Kidney (tissue), 13 donors: ENCODE measurements at regions not wholly inside any gene's neighbourhood (a gene's known extent, or its start where the extent isn't known, plus 50 kb on each side); places are given as distances from the start of the nearest gene placed in this dataset.

Experiments used
- DNase-seq, 5 donors: peaks; one replicate each; pipeline ENCODE4 v3.0.0-alpha.2; 2013 to 2020
- FAIRE-seq: peaks from 2 replicates; lab custom pipeline; 2012; peaks lifted over from hg19 to GRCh38; lab: Jason Lieb, UNC
- H3K27ac ChIP-seq, 2 donors: one replicate each; pipeline ENCODE4 v1.7.0; 2013; ENCODE audit warnings: low read depth in 2 of 2, low read length in 2 of 2, inconsistent platforms in 1 of 2
- H3K27me3 ChIP-seq: one replicate; pipeline ENCODE4 v1.7.1; 2013; ENCODE audit warnings: low read length, inconsistent platforms; ENCODE audit not compliant: control insufficient read depth, insufficient read depth
- H3K36me3 ChIP-seq, 3 donors: one replicate each; pipeline versions ENCODE4 v1.7.0 to v1.7.1; 2013; ENCODE audit warnings: low read length in 3 of 3, control low read depth in 1 of 3, inconsistent platforms in 1 of 3; ENCODE audit not compliant: insufficient read depth in 3 of 3, control insufficient read depth in 2 of 3
- H3K4me1 ChIP-seq, 3 donors: one replicate each; pipeline versions ENCODE4 v1.7.0 to v1.7.1; 2013; ENCODE audit warnings: low read length in 3 of 3, inconsistent platforms in 1 of 3, low read depth in 1 of 3; ENCODE audit not compliant: control insufficient read depth in 2 of 3, insufficient read depth in 2 of 3
- H3K4me3 ChIP-seq, 3 donors: one replicate each; pipeline versions ENCODE4 v1.7.0 to v1.8.1; 2013; ENCODE audit warnings: low read length in 3 of 3, control low read depth in 1 of 3, inconsistent platforms in 1 of 3
- H3K9ac ChIP-seq, 3 donors: one replicate each; pipeline versions ENCODE4 v1.7.0 to v1.7.1; 2013; ENCODE audit warnings: low read length in 3 of 3, control low read depth in 1 of 3, inconsistent platforms in 1 of 3
- H3K9me3 ChIP-seq, 3 donors: one replicate each; pipeline versions ENCODE4 v1.7.0 to v1.7.1; 2013; ENCODE audit warnings: low read length in 3 of 3, control low read depth in 1 of 3, inconsistent platforms in 1 of 3; ENCODE audit not compliant: control insufficient read depth in 2 of 3, insufficient read depth in 1 of 3
- CTCF ChIP-seq: IDR thresholded peaks from 3 replicates; pipeline ENCODE4 v1.5.1; 2012; ENCODE audit warnings: mild to moderate bottlenecking, moderate library complexity, borderline replicate concordance; ENCODE audit not compliant: insufficient read depth; ENCODE audit errors: extremely low read depth
- intact Hi-C: fragments of 100-400 bp; cut with DNase I; formaldehyde crosslinking; loops from one replicate; pipeline ENCODE4 v1.11.1; 2022
- donor health status: control.
- donor health status: control.
- donor health status: control.
- donor health status: control.
- donor health status: control.
- donor health status: DM: yes; HTN: yes; CAD: no.
- donor health status: Normal renal cell carcinoma (clear cell type).

- Histone ChIP-seq H3K27me3 (no peaks in the 10 kb centered on the region), H3K4me3 (no peak overlapping the region), H3K36me3 (no peaks in the 10 kb centered on the region), H3K9ac (no peak overlapping the region), H3K4me1 (no peaks in the 10 kb centered on the region), H3K27ac (no peak overlapping the region), H3K9me3 (no peaks in the 10 kb centered on the region)
- intact Hi-C loops = no loop called here
- FAIRE-seq (no peak), DNase-seq (peak in 1 of 5 donors; percentile 65)
- no peak for TF ChIP-seq CTCF
Measured at GRCh38 chr12:58575256-58575655, 345.0 kb downstream of the LRIG3 start.

- no peak for FAIRE-seq
- intact Hi-C loops = no loop called here
- H3K27ac ChIP-seq = no peak overlapping the region
Measured at GRCh38 chr12:58576081-58576480, 344.2 kb downstream of the LRIG3 start.

GRCh38 chr12:58576916-58577315, 343.4 kb downstream of the LRIG3 start:
- DNase-seq = peak in 2 of 5 donors; percentile 47 to 73
- Histone ChIP-seq H3K27ac (no peak overlapping the region), H3K9me3 (no peaks in the 10 kb centered on the region), H3K36me3 (no peaks in the 10 kb centered on the region), H3K9ac (no peak overlapping the region), H3K27me3 (no peaks in the 10 kb centered on the region), H3K4me3 (no peak overlapping the region), H3K4me1 (no peaks in the 10 kb centered on the region)
- TF ChIP-seq CTCF = no peak
- FAIRE-seq = no peak
- intact Hi-C loops = no loop called here

More at GRCh38 chr12:58576081-58576480, 344.2 kb downstream of the LRIG3 start:
- no peaks in the 10 kb centered on the region for H3K36me3 ChIP-seq
- H3K27me3 ChIP-seq = no peaks in the 10 kb centered on the region
- no peak overlapping the region for H3K9ac ChIP-seq
- DNase-seq = peak in 1 of 5 donors; percentile 43
- H3K4me3 ChIP-seq = no peak overlapping the region
- H3K9me3 ChIP-seq = no peaks in the 10 kb centered on the region
- no peaks in the 10 kb centered on the region for H3K4me1 ChIP-seq
- TF ChIP-seq CTCF = no peak

- Histone ChIP-seq H3K36me3 (no peaks in the 10 kb centered on the region), H3K4me3 (no peak overlapping the region), H3K27me3 (no peaks in the 10 kb centered on the region), H3K9me3 (no peaks in the 10 kb centered on the region), H3K4me1 (no peaks in the 10 kb centered on the region), H3K9ac (no peak overlapping the region), H3K27ac (no peak overlapping the region)
- intact Hi-C loops = no loop called here
- FAIRE-seq (no peak), DNase-seq (no peak)
- no peak for TF ChIP-seq CTCF
Measured at GRCh38 chr12:58580095-58580494, 340.2 kb downstream of the LRIG3 start.
